OCI-LY3 (cell line): ENCODE measurements at regions not wholly inside any gene's neighbourhood (a gene's known extent, or its start where the extent isn't known, plus 50 kb on each side); places are given as distances from the start of the nearest gene placed in this dataset.

Experiments used
- CTCF ChIP-seq: fragments of 200-600, 300-600 bp; sonication (generic); IDR thresholded peaks from 2 replicates; pipeline ENCODE4 v1.5.1; 2014; ENCODE audit warnings: antibody characterized with exemption, low read length, low read depth
- EZH2phosphoT487 ChIP-seq: fragments of 200-600 bp; shearing (Covaris generic); IDR thresholded peaks from 2 replicates; pipeline ENCODE4 v1.6.1; 2018; ENCODE audit warnings: antibody characterized with exemption, mixed run types, low read depth

- no peak for TF ChIP-seq CTCF
- TF ChIP-seq EZH2phosphoT487, result no peak
Observed at GRCh38 chr3:74442683-74443082, 171.8 kb downstream of the CNTN3 start.
